NCI-H2107 treated with DMSO at 0.1 percent for 48 hours (cell line): ENCODE measurements at regions not wholly inside any gene's neighbourhood (a gene's known extent, or its start where the extent isn't known, plus 50 kb on each side); places are given as distances from the start of the nearest gene placed in this dataset.
A peak's percentile ranks its signal among the peaks of the same experiment; 100 is the strongest.

Experiments used
- DNase-seq: peaks from one replicate; lab custom pipeline; 2025; ENCODE audit not compliant: unreplicated experiment; lab: John Stamatoyannopoulos, UW

- no peak for DNase-seq
Measured at GRCh38 chr13:33891196-33891742, 73.3 kb downstream of the RFC3 start.

- no peak for DNase-seq
Measured at GRCh38 chr13:33893559-33893958, 75.6 kb downstream of the RFC3 start.

GRCh38 chr13:33904431-33904830 is 86.5 kb downstream of the RFC3 start:
- no peak for DNase-seq

GRCh38 chr13:33908116-33908515 is 90.2 kb downstream of the RFC3 start:
- no peak for DNase-seq

- no peak for DNase-seq
Measured at GRCh38 chr13:33910255-33910654, 92.3 kb downstream of the RFC3 start.

- no peak for DNase-seq
Measured at GRCh38 chr13:33911521-33911920, 93.6 kb downstream of the RFC3 start.

GRCh38 chr13:33913829-33914228 is 95.9 kb downstream of the RFC3 start:
- no peak for DNase-seq

- DNase-seq, result no peak
Measured at GRCh38 chr13:33917190-33917589, 99.2 kb downstream of the RFC3 start.

- DNase-seq, result peak; percentile 77
Measured at GRCh38 chr13:33918199-33918932, 100.4 kb downstream of the RFC3 start.

GRCh38 chr13:33919120-33919519 is 101.2 kb downstream of the RFC3 start:
- DNase-seq, result no peak

- DNase-seq, result no peak
Measured at GRCh38 chr13:33925563-33925962, 107.6 kb downstream of the RFC3 start.

GRCh38 chr13:33927315-33927714 is 109.4 kb downstream of the RFC3 start:
- no peak for DNase-seq

GRCh38 chr13:33931397-33932311 is 113.7 kb downstream of the RFC3 start:
- peak; percentile 6 for DNase-seq

- DNase-seq, result peak; percentile 7
Measured at GRCh38 chr13:33932769-33933406, 114.9 kb downstream of the RFC3 start.

- no peak for DNase-seq
Measured at GRCh38 chr13:33933810-33934209, 115.9 kb downstream of the RFC3 start.

- no peak for DNase-seq
Measured at GRCh38 chr13:33934343-33934742, 116.4 kb downstream of the RFC3 start.

- no peak for DNase-seq
Measured at GRCh38 chr13:33934951-33935371, 117.0 kb downstream of the RFC3 start.

GRCh38 chr13:33935969-33936368 is 118.0 kb downstream of the RFC3 start:
- DNase-seq, result no peak

- DNase-seq, result no peak
Measured at GRCh38 chr13:33937373-33938098, 119.6 kb downstream of the RFC3 start.

- no peak for DNase-seq
Measured at GRCh38 chr13:33940256-33940655, 122.3 kb downstream of the RFC3 start.

- no peak for DNase-seq
Measured at GRCh38 chr13:33940898-33941297, 122.9 kb downstream of the RFC3 start.
